HCT116 (cell line): ENCODE measurements at regions not wholly inside any gene's neighbourhood (a gene's known extent, or its start where the extent isn't known, plus 50 kb on each side); places are given as distances from the start of the nearest gene placed in this dataset.

Experiments
- ATAC-seq: fragments of 200-7000 bp; cut with Tn5 transposase; 2 replicates; pipeline ENCODE4 v1.9.1; 2020; ENCODE audit warnings: mild to moderate bottlenecking, moderate library complexity
- BruUV-seq: library from RNA; stranded (reverse); fragments of 400-500 nt; replicated peaks from 2 replicates; lab custom pipeline; 2021; lab: Mats Ljungman, UMichigan
- CTCF ChIA-PET: fragments of 300-600 bp; sonication (Branson Sonifier 250); formaldehyde crosslinking; loops from one replicate; lab custom pipeline; 2021; ENCODE audit warnings: antibody characterized with exemption; lab: Charles Lee
- POLR2A ChIA-PET: fragments of 300-600, 350-600 bp; sonication (Branson Sonifier 250); formaldehyde crosslinking; loops from one replicate; lab custom pipeline; 2021; ENCODE audit warnings: antibody characterized with exemption; lab: Charles Lee
- RAD21 ChIA-PET, 2 experiments: fragments of 300-600 bp; sonication (Branson Sonifier 250); formaldehyde crosslinking; loops; one replicate each; lab custom pipeline; 2023; ENCODE audit warnings: low total read pairs in 2 of 2; ENCODE audit not compliant: uncharacterized antibody in 2 of 2, unreplicated experiment in 2 of 2, low non-redundant PET in 1 of 2; lab: Charles Lee
- DNase-seq: peaks from one replicate; pipeline ENCODE4 v3.0.0-alpha.2; 2010; ENCODE audit warnings: low read depth, low spot score
- H2AFZ ChIP-seq: fragments of 200-600 bp; shearing (Covaris generic), sonication (generic); 2 replicates; pipeline ENCODE4 v1.6.1; 2017; ENCODE audit warnings: low read depth, mixed run types, mixed read lengths, antibody characterized with exemption, low read length; ENCODE audit not compliant: poor library complexity, severe bottlenecking
- H3K27ac ChIP-seq: 2 replicates; pipeline ENCODE4 v1.5.1; 2012; ENCODE audit warnings: low read depth, low read length
- H3K27me3 ChIP-seq: fragments of 200-600 bp; sonication (generic); 2 replicates; pipeline ENCODE4 v1.6.1; 2016; ENCODE audit warnings: mixed run types, low read length, mixed read lengths; ENCODE audit not compliant: insufficient read depth
- H3K36me3 ChIP-seq, 2 experiments: fragments of 200-500 bp in 1 of 2; fragments of 200-600 bp in 1 of 2; sonication (Bioruptor generic) in 1 of 2; sonication (generic) in 1 of 2; 2 replicates each; pipeline versions ENCODE4 v1.5.1 to v1.6.1; 2014 to 2016; ENCODE audit warnings: low read length in 2 of 2, inconsistent platforms in 1 of 2, mixed read lengths in 1 of 2, mixed run types in 1 of 2; ENCODE audit not compliant: insufficient read depth in 2 of 2, control insufficient read depth in 1 of 2
- H3K4me1 ChIP-seq, 2 experiments: fragments of 200-600 bp in 1 of 2; sonication (generic) in 1 of 2; 2 replicates each; pipeline versions ENCODE4 v1.5.1 to v1.6.1; 2012 to 2017; ENCODE audit warnings: low read length in 2 of 2, inconsistent platforms in 1 of 2, mild to moderate bottlenecking in 1 of 2, mixed read lengths in 1 of 2, mixed run types in 1 of 2, moderate library complexity in 1 of 2; ENCODE audit not compliant: insufficient read depth in 2 of 2, control insufficient read depth in 1 of 2
- H3K4me2 ChIP-seq: fragments of 200-600 bp; sonication (generic); 2 replicates; pipeline ENCODE4 v1.6.1; 2017; ENCODE audit warnings: mixed run types, low read length, mixed read lengths
- H3K4me3 ChIP-seq, 2 experiments: fragments of 200-600 bp in 1 of 2; sonication (generic) in 1 of 2; replicated peaks in 1 of 2; 2 replicates each; pipeline ENCODE4 v1.5.1; 2011 to 2016; ENCODE audit warnings: low read length in 2 of 2, control low read depth in 1 of 2, low read depth in 1 of 2, mild to moderate bottlenecking in 1 of 2, mixed read lengths in 1 of 2, mixed run types in 1 of 2
- H3K79me2 ChIP-seq: fragments of 200-600 bp; sonication (generic); 2 replicates; pipeline ENCODE4 v1.6.1; 2017; ENCODE audit warnings: mild to moderate bottlenecking, mixed run types, low read length, moderate library complexity, mixed read lengths; ENCODE audit not compliant: insufficient read depth
- H3K9ac ChIP-seq: fragments of 200-600 bp; sonication (generic); 2 replicates; pipeline ENCODE4 v1.6.1; 2016; ENCODE audit warnings: low read length, mixed read lengths
- H3K9me2 ChIP-seq: fragments of 200-600 bp; sonication (generic), shearing (Covaris generic); 2 replicates; pipeline ENCODE4 v1.6.1; 2017; ENCODE audit warnings: mixed run types, mild to moderate bottlenecking, moderate library complexity; ENCODE audit not compliant: insufficient read depth
- H3K9me3 ChIP-seq, 2 experiments: fragments of 200-500 bp in 1 of 2; fragments of 200-600 bp in 1 of 2; sonication (Bioruptor generic) in 1 of 2; sonication (generic) in 1 of 2; 2 replicates each; pipeline ENCODE4 v1.6.1; 2014 to 2017; ENCODE audit warnings: low read length in 2 of 2, mixed read lengths in 2 of 2, inconsistent platforms in 1 of 2, low read depth in 1 of 2, mild to moderate bottlenecking in 1 of 2, mixed run types in 1 of 2, moderate library complexity in 1 of 2; ENCODE audit not compliant: control insufficient read depth in 1 of 2, insufficient read depth in 1 of 2
- H4K20me1 ChIP-seq: fragments of 200-600 bp; sonication (generic), shearing (Covaris generic); 2 replicates; pipeline ENCODE4 v1.6.1; 2017; ENCODE audit warnings: mixed run types, mild to moderate bottlenecking, moderate library complexity; ENCODE audit not compliant: insufficient read depth
- CBX3 ChIP-seq: IDR thresholded peaks from 2 replicates; pipeline ENCODE4 v1.6.1; 2012; ENCODE audit warnings: low read depth
- EGR1 ChIP-seq: IDR thresholded peaks from 2 replicates; pipeline ENCODE4 v1.6.1; 2012; ENCODE audit warnings: low read depth
- EZH2 ChIP-seq: fragments of 200-600 bp; sonication (generic); IDR thresholded peaks from 2 replicates; pipeline ENCODE4 v1.6.1; 2017; ENCODE audit warnings: antibody characterized with exemption, mixed run types
- JUND ChIP-seq: IDR thresholded peaks from 2 replicates; pipeline ENCODE4 v1.6.1; 2012
- POLR2A ChIP-seq: IDR thresholded peaks from 2 replicates; pipeline ENCODE4 v1.7.0; 2011; ENCODE audit warnings: borderline replicate concordance; ENCODE audit not compliant: insufficient read depth, insufficient read length; ENCODE audit errors: extremely low read depth
- POLR2AphosphoS5 ChIP-seq: IDR thresholded peaks from 2 replicates; pipeline ENCODE4 v1.6.1; 2011; ENCODE audit warnings: mild to moderate bottlenecking, low read depth, low read length, moderate library complexity
- RAD21 ChIP-seq: IDR thresholded peaks from 2 replicates; pipeline ENCODE4 v1.6.1; 2012; ENCODE audit warnings: low read depth, mild to moderate bottlenecking
- SIN3A ChIP-seq: IDR thresholded peaks from 2 replicates; pipeline ENCODE4 v1.6.1; 2012; ENCODE audit warnings: low read depth
- SP1 ChIP-seq: IDR thresholded peaks from 2 replicates; pipeline ENCODE4 v1.6.1; 2012; ENCODE audit warnings: low read depth
- SRF ChIP-seq: IDR thresholded peaks from 2 replicates; pipeline ENCODE4 v1.6.1; 2012; ENCODE audit warnings: low read depth
- TCF7L2 ChIP-seq: IDR thresholded peaks from 2 replicates; pipeline ENCODE4 v1.7.0; 2011; ENCODE audit warnings: borderline replicate concordance, inconsistent platforms; ENCODE audit not compliant: insufficient read depth, insufficient read length; ENCODE audit errors: extremely low read depth
- YY1 ChIP-seq: IDR thresholded peaks from 2 replicates; pipeline ENCODE4 v1.6.1; 2011; ENCODE audit warnings: low read length, low read depth, moderate library complexity, mild to moderate bottlenecking; ENCODE audit not compliant: insufficient replicate concordance; ENCODE audit errors: extremely low read depth
- ZFX ChIP-seq: fragments of 450-650 bp; IDR thresholded peaks from 2 replicates; pipeline ENCODE4 v1.6.1; 2017
- ZNF274 ChIP-seq: fragments of 200-500 bp; sonication (Bioruptor generic); IDR thresholded peaks from 2 replicates; pipeline ENCODE4 v1.6.1; 2014; ENCODE audit warnings: mild to moderate bottlenecking, low read depth, low read length, inconsistent platforms
- intact Hi-C: fragments of 100-400 bp; cut with micrococcal nuclease; formaldehyde crosslinking; loops from 2 replicates; pipeline ENCODE4 v1.10.0; 2022
- TF ChIP-seq, protein P1 (sequence below): IDR thresholded peaks from 2 replicates; pipeline ENCODE4 v1.6.1; 2012; ENCODE audit warnings: low read depth
- TF ChIP-seq, protein P2 (sequence below): IDR thresholded peaks from 2 replicates; pipeline ENCODE4 v1.6.1; 2011; ENCODE audit warnings: mild to moderate bottlenecking, low read length, moderate library complexity; ENCODE audit not compliant: insufficient replicate concordance; ENCODE audit errors: extremely low read depth

DNA sequence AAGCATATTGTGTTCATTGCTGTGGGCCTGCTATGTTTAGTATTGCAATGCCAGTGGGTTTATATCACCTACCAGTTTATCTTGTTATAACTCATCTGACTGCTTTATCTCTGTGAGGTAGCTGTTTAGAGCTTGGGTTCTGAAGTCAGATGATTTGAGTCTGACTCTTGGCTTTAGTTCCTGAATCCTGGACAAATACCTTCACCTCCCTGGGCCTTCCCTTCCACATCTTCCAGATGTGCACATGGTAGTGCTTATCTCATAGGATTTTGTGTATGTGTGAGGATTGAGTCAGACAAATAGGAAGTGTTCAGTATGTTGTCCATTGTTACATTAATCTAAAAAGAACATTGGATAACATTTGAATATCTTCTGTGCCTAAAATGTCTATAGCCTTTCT lies 63.5 kb upstream of the ANKRD10 start:
- no peak for DNase-seq
- TF ChIP-seq ZNF274 (no peak), YY1 (no peak), SP1 (no peak), POLR2A (no peak)
- intact Hi-C loops: no loop called here
- peaks cover 9% of the 10 kb centered on the region; the same call in 1 of the 2 replicates for H3K79me2 ChIP-seq
- no peaks in the 10 kb centered on the region for H3K9me2 ChIP-seq
- H3K9ac ChIP-seq: no peak overlapping the region
- BruUV-seq: no TSS peak
- RAD21 ChIA-PET: no interaction called here
- POLR2A ChIA-PET: no interaction called here
- no peak for ATAC-seq
- H4K20me1 ChIP-seq: no peaks in the 10 kb centered on the region
- peaks cover 2 to 11% of the 10 kb centered on the region in 2 experiments; a peak in 2 of 4 replicates for H3K4me1 ChIP-seq
- no peaks in the 10 kb centered on the region for H3K27me3 ChIP-seq
- no peak overlapping the region for H3K4me3 ChIP-seq
- CTCF ChIA-PET: no interaction called here
- no peaks in the 10 kb centered on the region for H3K9me3 ChIP-seq
- peaks cover 0 to 37% of the 10 kb centered on the region in 2 experiments; a peak in 1 of 4 replicates for H3K36me3 ChIP-seq
- no peak overlapping the region for H2AFZ ChIP-seq
- no peak overlapping the region for H3K27ac ChIP-seq
- no peak overlapping the region for H3K4me2 ChIP-seq

DNA sequence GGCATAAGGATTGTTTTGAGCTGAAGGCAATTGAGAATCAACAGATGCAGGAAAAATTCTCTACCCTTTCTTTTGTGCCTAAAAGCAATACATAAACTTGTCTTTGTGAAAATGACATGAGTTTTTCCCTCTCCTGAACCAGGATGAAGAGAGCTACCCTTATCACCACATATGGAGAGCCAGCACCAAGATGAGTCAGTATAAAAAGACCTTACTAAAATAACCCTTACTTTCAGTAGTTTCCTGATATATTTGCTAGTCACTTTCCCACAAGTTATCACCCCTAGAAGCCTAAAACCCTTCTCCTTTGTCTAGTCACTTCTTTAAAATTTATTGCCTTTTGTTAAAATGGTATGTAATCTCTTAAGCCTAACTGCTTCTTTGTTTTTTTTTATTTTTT lies 61.9 kb upstream of the ANKRD10 start:
- no peaks in the 10 kb centered on the region for H3K9me2 ChIP-seq
- ATAC-seq: no peak
- no peaks in the 10 kb centered on the region for H3K9me3 ChIP-seq
- no peak overlapping the region for H2AFZ ChIP-seq
- no peak for DNase-seq
- no peaks in the 10 kb centered on the region for H3K27me3 ChIP-seq
- H3K4me1 ChIP-seq: peaks cover 5 to 27% of the 10 kb centered on the region in 2 experiments; a peak in 3 of 4 replicates
- no TSS peak for BruUV-seq
- H3K9ac ChIP-seq: no peak overlapping the region
- H3K36me3 ChIP-seq: peaks cover 0 to 43% of the 10 kb centered on the region in 2 experiments; a peak in 1 of 4 replicates
- ChIA-PET RAD21 (no interaction called here), POLR2A (no interaction called here), CTCF (no interaction called here)
- intact Hi-C loops: no loop called here
- no peaks in the 10 kb centered on the region for H4K20me1 ChIP-seq
- H3K4me3 ChIP-seq: no peak overlapping the region
- no peak overlapping the region for H3K27ac ChIP-seq
- no peak overlapping the region for H3K4me2 ChIP-seq
- peaks cover 20% of the 10 kb centered on the region; the same call in 1 of the 2 replicates for H3K79me2 ChIP-seq
- TF ChIP-seq RAD21 (no peak), SIN3A (no peak), EZH2 (no peak), ZNF274 (no peak), JUND (no peak), EGR1 (no peak), POLR2AphosphoS5 (no peak), SRF (no peak), YY1 (no peak), POLR2A (no peak), TCF7L2 (no peak), CBX3 (no peak), SP1 (no peak), ZFX (no peak)
- TF ChIP-seq, protein P1, sequence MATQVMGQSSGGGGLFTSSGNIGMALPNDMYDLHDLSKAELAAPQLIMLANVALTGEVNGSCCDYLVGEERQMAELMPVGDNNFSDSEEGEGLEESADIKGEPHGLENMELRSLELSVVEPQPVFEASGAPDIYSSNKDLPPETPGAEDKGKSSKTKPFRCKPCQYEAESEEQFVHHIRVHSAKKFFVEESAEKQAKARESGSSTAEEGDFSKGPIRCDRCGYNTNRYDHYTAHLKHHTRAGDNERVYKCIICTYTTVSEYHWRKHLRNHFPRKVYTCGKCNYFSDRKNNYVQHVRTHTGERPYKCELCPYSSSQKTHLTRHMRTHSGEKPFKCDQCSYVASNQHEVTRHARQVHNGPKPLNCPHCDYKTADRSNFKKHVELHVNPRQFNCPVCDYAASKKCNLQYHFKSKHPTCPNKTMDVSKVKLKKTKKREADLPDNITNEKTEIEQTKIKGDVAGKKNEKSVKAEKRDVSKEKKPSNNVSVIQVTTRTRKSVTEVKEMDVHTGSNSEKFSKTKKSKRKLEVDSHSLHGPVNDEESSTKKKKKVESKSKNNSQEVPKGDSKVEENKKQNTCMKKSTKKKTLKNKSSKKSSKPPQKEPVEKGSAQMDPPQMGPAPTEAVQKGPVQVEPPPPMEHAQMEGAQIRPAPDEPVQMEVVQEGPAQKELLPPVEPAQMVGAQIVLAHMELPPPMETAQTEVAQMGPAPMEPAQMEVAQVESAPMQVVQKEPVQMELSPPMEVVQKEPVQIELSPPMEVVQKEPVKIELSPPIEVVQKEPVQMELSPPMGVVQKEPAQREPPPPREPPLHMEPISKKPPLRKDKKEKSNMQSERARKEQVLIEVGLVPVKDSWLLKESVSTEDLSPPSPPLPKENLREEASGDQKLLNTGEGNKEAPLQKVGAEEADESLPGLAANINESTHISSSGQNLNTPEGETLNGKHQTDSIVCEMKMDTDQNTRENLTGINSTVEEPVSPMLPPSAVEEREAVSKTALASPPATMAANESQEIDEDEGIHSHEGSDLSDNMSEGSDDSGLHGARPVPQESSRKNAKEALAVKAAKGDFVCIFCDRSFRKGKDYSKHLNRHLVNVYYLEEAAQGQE: no peak
- TF ChIP-seq, protein P2, sequence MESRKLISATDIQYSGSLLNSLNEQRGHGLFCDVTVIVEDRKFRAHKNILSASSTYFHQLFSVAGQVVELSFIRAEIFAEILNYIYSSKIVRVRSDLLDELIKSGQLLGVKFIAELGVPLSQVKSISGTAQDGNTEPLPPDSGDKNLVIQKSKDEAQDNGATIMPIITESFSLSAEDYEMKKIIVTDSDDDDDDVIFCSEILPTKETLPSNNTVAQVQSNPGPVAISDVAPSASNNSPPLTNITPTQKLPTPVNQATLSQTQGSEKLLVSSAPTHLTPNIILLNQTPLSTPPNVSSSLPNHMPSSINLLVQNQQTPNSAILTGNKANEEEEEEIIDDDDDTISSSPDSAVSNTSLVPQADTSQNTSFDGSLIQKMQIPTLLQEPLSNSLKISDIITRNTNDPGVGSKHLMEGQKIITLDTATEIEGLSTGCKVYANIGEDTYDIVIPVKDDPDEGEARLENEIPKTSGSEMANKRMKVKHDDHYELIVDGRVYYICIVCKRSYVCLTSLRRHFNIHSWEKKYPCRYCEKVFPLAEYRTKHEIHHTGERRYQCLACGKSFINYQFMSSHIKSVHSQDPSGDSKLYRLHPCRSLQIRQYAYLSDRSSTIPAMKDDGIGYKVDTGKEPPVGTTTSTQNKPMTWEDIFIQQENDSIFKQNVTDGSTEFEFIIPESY: no peak
